ENCODE measurements at regions not wholly inside any gene's neighbourhood (a gene's known extent, or its start where the extent isn't known, plus 50 kb on each side); places are given as distances from the start of the nearest gene placed in this dataset.

- Histone ChIP-seq H3K4me3 (ENCODE audit: low read length) (no peak overlapping the region), H3K9me3 (replicated peaks; ENCODE audit: control insufficient read depth, low read depth, low read length) (no peaks in the 10 kb centered on the region), H3K4me1 (ENCODE audit: control insufficient read depth, insufficient read depth, low read length) (no peaks in the 10 kb centered on the region), H3K36me3 (ENCODE audit: control insufficient read depth, insufficient read depth, low read length) (no peaks in the 10 kb centered on the region), H3K27ac (ENCODE audit: low read length) (no peak overlapping the region), H3K27me3 (ENCODE audit: control insufficient read depth, insufficient read depth, low read length) (no peaks in the 10 kb centered on the region)
- no CpG with 5 or more reads among the region's 8 CpGs for WGBS (ENCODE audit: insufficient coverage)
- DNase-seq, result no peak
These were observed 191.8 kb downstream of the HTR7 start for GRCh38 chr10:90665905-90666662.

- Histone ChIP-seq H3K9me3 (replicated peaks; ENCODE audit: control insufficient read depth, low read depth, low read length) (no peaks in the 10 kb centered on the region), H3K4me1 (ENCODE audit: control insufficient read depth, insufficient read depth, low read length) (no peaks in the 10 kb centered on the region), H3K27me3 (ENCODE audit: control insufficient read depth, insufficient read depth, low read length) (no peaks in the 10 kb centered on the region), H3K4me3 (ENCODE audit: low read length) (no peak overlapping the region), H3K27ac (ENCODE audit: low read length) (no peak overlapping the region), H3K36me3 (ENCODE audit: control insufficient read depth, insufficient read depth, low read length) (no peaks in the 10 kb centered on the region)
- peak; percentile 3 for DNase-seq
- no CpG with 5 or more reads among the region's 1 CpG for WGBS (ENCODE audit: insufficient coverage)
These were observed 183.4 kb downstream of the HTR7 start for GRCh38 chr10:90674461-90674860.

DNA sequence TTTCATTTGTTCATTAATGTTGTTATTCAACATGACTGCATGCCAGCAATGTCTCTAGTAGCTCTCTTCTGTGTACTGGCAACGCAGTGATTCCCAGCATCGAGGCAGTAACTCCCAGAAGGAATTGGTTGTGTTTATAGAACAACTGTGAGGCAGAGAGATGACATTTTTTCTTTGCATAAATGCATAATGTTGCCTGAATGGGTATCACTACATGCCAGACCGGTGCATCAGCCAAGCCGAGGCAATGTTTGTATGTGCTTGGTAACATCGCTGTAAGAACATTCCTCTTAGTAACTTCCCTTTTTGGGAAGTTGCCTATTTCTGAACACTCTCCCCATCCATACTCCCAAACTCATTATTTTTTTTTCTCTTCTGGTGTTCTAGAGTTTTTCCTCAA, 182.9 kb downstream of the HTR7 start:
- H3K27ac ChIP-seq (ENCODE audit: low read length), result no peak overlapping the region
- H3K36me3 ChIP-seq (ENCODE audit: control insufficient read depth, insufficient read depth, low read length), result no peaks in the 10 kb centered on the region
- WGBS (ENCODE audit: insufficient coverage), result 62% methylated on average over 2 of the region's 5 CpGs
- no peaks in the 10 kb centered on the region for H3K4me1 ChIP-seq (ENCODE audit: control insufficient read depth, insufficient read depth, low read length)
- DNase-seq, result peak; percentile 32
- no peaks in the 10 kb centered on the region for H3K9me3 ChIP-seq (replicated peaks; ENCODE audit: control insufficient read depth, low read depth, low read length)
- no peaks in the 10 kb centered on the region for H3K27me3 ChIP-seq (ENCODE audit: control insufficient read depth, insufficient read depth, low read length)
- H3K4me3 ChIP-seq (ENCODE audit: low read length), result no peak overlapping the region

- Histone ChIP-seq H3K36me3 (ENCODE audit: control insufficient read depth, insufficient read depth, low read length) (no peaks in the 10 kb centered on the region), H3K27me3 (ENCODE audit: control insufficient read depth, insufficient read depth, low read length) (no peaks in the 10 kb centered on the region), H3K4me1 (ENCODE audit: control insufficient read depth, insufficient read depth, low read length) (no peaks in the 10 kb centered on the region), H3K4me3 (ENCODE audit: low read length) (no peak overlapping the region), H3K9me3 (replicated peaks; ENCODE audit: control insufficient read depth, low read depth, low read length) (no peaks in the 10 kb centered on the region), H3K27ac (ENCODE audit: low read length) (no peak overlapping the region)
- WGBS (ENCODE audit: insufficient coverage), result no CpG with 5 or more reads among the region's 2 CpGs
- peak; percentile 2 for DNase-seq
These were observed 182.2 kb downstream of the HTR7 start for GRCh38 chr10:90675621-90676020.

Measured in muscle of leg (tissue), 3 donors.